ENCODE measurements at regions not wholly inside any gene's neighbourhood (a gene's known extent, or its start where the extent isn't known, plus 50 kb on each side); places are given as distances from the start of the nearest gene placed in this dataset.

DNA sequence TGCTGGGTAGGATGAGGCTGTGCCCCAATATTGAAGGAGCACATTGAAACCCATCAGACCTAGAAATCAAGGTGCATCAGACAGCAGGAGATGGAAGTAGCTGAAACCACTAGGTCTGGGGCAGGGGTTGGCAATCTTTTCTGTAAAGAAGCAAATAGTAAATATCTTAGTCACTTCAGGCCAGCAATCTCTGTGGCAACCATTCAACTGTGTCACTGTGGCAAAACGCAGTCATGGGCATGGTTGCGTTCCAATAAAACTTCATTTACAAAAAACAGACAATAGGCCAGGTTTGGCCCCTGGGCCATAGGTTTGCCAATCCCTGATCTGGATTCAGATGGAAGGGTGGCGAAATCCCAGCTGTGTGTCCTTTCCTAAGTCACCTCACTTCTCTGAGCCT, 397.3 kb downstream of the MED13L start (continued):
- TF ChIP-seq RXRA (IDR thresholded peaks at IDR 0.05; ENCODE audit: borderline replicate concordance, low read depth): no peak

DNA sequence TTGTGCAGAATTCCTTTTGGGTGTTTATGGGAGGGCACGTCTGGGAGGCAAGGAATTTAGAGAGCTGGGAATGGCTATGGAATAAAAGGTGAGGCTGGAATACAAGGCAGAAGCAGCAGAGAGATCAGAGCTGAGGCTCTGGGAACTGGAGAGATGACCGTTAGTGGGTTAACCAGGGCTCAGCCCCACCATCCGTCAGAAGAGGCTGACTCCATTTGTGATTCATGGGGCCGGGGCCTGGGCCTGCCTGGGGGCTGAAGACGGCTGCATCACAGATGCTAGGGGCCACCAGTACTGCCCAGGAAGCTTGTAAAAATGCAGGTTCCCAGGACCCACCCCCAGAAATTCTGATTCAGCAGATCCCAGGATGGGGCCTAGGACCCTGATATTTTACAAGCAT, 398.1 kb downstream of the MED13L start:
- whole genome bisulfite sequencing (ENCODE audit: low lambda C conversion rate): 32% methylated on average over 5 of the region's 5 CpGs
- H3K9ac ChIP-seq: no peak overlapping the region
- no peaks in the 10 kb centered on the region for H3K36me3 ChIP-seq (replicated peaks in 1 of 2; ENCODE audit: control insufficient read depth in 1 of 2, insufficient read depth in 2 of 2, low read length in 1 of 2)
- H3K27me3 ChIP-seq (ENCODE audit: insufficient read depth): no peaks in the 10 kb centered on the region
- no peaks in the 10 kb centered on the region for H3F3A ChIP-seq (replicated peaks; ENCODE audit: insufficient read depth)
- H3K9me2 ChIP-seq: no peaks in the 10 kb centered on the region
- H3K9me3 ChIP-seq: no peaks in the 10 kb centered on the region
- no peak overlapping the region for H3K27ac ChIP-seq (ENCODE audit: low read depth in 2 of 2, low read length in 1 of 2)
- no peaks in the 10 kb centered on the region for H4K20me1 ChIP-seq (ENCODE audit: insufficient read depth)
- CTCF ChIA-PET: interaction anchor here (0.8 to 2.6 kb wide), 5 partner anchors 7 to 1217 kb away, joined by 3 to 17 read pairs (median 3); no protein-coding TSS in a partner anchor
- no peak for DNase-seq
- no peak overlapping the region for H3K4me3 ChIP-seq (ENCODE audit: low read depth in 2 of 2, low read length in 1 of 2)
- no peak overlapping the region for H2AFZ ChIP-seq (ENCODE audit: low read depth)
- no peaks in the 10 kb centered on the region for H3K4me1 ChIP-seq (ENCODE audit: control insufficient read depth in 1 of 2, insufficient read depth in 2 of 2, low read depth in 1 of 2, low read length in 1 of 2)
- POLR2A ChIA-PET: no interaction called here
- TF ChIP-seq TCF12 (IDR thresholded peaks at IDR 0.05): no peak
- TF ChIP-seq RXRA (IDR thresholded peaks at IDR 0.05; ENCODE audit: borderline replicate concordance, low read depth): no peak
- no peak for TF ChIP-seq MEF2A (IDR thresholded peaks at IDR 0.05; ENCODE audit: borderline replicate concordance, low read depth)
- no peak for TF ChIP-seq MXI1 (IDR thresholded peaks at IDR 0.05; ENCODE audit: low read depth, low read length)
- TF ChIP-seq, protein P1, sequence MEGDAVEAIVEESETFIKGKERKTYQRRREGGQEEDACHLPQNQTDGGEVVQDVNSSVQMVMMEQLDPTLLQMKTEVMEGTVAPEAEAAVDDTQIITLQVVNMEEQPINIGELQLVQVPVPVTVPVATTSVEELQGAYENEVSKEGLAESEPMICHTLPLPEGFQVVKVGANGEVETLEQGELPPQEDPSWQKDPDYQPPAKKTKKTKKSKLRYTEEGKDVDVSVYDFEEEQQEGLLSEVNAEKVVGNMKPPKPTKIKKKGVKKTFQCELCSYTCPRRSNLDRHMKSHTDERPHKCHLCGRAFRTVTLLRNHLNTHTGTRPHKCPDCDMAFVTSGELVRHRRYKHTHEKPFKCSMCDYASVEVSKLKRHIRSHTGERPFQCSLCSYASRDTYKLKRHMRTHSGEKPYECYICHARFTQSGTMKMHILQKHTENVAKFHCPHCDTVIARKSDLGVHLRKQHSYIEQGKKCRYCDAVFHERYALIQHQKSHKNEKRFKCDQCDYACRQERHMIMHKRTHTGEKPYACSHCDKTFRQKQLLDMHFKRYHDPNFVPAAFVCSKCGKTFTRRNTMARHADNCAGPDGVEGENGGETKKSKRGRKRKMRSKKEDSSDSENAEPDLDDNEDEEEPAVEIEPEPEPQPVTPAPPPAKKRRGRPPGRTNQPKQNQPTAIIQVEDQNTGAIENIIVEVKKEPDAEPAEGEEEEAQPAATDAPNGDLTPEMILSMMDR (IDR thresholded peaks at IDR 0.05): no peak
- no peak for TF ChIP-seq NFIC (IDR thresholded peaks at IDR 0.05; ENCODE audit: borderline replicate concordance)
- no peak for TF ChIP-seq NRF1 (IDR thresholded peaks at IDR 0.05; ENCODE audit: low read depth, low read length)
- TF ChIP-seq RCOR1 (IDR thresholded peaks at IDR 0.05; ENCODE audit: low read length): no peak
- TF ChIP-seq, protein P2, sequence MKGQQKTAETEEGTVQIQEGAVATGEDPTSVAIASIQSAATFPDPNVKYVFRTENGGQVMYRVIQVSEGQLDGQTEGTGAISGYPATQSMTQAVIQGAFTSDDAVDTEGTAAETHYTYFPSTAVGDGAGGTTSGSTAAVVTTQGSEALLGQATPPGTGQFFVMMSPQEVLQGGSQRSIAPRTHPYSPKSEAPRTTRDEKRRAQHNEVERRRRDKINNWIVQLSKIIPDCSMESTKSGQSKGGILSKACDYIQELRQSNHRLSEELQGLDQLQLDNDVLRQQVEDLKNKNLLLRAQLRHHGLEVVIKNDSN (IDR thresholded peaks at IDR 0.05; ENCODE audit: borderline replicate concordance, low read depth): no peak
- TF ChIP-seq CHD2 (IDR thresholded peaks at IDR 0.05; ENCODE audit: low read length, partially characterized antibody): no peak
- TF ChIP-seq GATA2 (CRISPR knock-in tag; IDR thresholded peaks at IDR 0.05): no peak
- no peak for TF ChIP-seq FOSL2 (IDR thresholded peaks at IDR 0.05; ENCODE audit: borderline replicate concordance, low read depth)
- no peak overlapping the region for H3K4me2 ChIP-seq
- H3K79me2 ChIP-seq (ENCODE audit: insufficient read depth): no peaks in the 10 kb centered on the region

DNA sequence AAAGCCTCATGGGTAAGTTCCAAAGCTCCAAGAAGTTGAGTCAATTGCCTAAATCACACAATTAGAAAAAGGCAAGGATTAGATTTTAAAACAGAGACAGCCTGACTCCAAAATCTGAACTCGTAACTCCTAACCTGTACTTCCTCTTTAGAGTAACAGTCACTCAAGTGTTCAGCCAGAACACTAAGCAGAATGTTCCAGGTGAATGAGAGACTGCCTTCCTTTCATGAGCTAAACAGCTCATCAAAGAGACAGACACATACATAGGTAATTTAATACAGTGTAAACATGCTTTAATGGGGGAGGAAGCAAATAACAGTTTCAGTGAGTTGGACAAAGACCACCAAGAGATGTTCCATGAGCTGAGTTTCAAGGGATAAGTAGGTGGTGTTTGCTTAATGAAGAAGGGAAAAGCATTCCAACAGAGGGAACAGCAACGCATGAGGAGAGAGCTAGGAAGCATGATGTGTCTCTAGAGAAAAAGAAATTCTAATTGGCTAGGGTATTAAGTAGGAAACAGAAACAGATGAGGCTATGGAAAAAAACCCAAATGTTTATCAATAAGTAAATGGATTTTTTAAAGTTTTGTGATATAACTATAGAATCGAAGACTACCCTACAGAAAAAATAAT, 403.9 kb downstream of the MED13L start:
- H3K4me2 ChIP-seq: no peak overlapping the region
- H3K9ac ChIP-seq: no peak overlapping the region
- H3K4me3 ChIP-seq (ENCODE audit: low read depth in 2 of 2, low read length in 1 of 2): no peak overlapping the region
- 39% methylated on average over 3 of the region's 3 CpGs for WGBS (ENCODE audit: low lambda C conversion rate)
- H3K9me2 ChIP-seq: no peaks in the 10 kb centered on the region
- no peaks in the 10 kb centered on the region for H3K36me3 ChIP-seq (replicated peaks in 1 of 2; ENCODE audit: control insufficient read depth in 1 of 2, insufficient read depth in 2 of 2, low read length in 1 of 2)
- H3K27me3 ChIP-seq (ENCODE audit: insufficient read depth): no peaks in the 10 kb centered on the region
- TF ChIP-seq MEF2A (IDR thresholded peaks at IDR 0.05; ENCODE audit: borderline replicate concordance, low read depth) (no peak), GABPA (IDR thresholded peaks at IDR 0.05; ENCODE audit: low read depth) (no peak), CHD2 (IDR thresholded peaks at IDR 0.05; ENCODE audit: low read length, partially characterized antibody) (no peak), FOXJ3 (CRISPR knock-in tag; IDR thresholded peaks at IDR 0.05) (no peak), NFIC (IDR thresholded peaks at IDR 0.05; ENCODE audit: borderline replicate concordance) (no peak), RCOR1 (IDR thresholded peaks at IDR 0.05; ENCODE audit: low read length) (no peak), RFX5 (IDR thresholded peaks at IDR 0.05; ENCODE audit: low read length) (no peak), FOXM1 (IDR thresholded peaks at IDR 0.05; ENCODE audit: low read depth) (no peak)
- TF ChIP-seq, protein P3, sequence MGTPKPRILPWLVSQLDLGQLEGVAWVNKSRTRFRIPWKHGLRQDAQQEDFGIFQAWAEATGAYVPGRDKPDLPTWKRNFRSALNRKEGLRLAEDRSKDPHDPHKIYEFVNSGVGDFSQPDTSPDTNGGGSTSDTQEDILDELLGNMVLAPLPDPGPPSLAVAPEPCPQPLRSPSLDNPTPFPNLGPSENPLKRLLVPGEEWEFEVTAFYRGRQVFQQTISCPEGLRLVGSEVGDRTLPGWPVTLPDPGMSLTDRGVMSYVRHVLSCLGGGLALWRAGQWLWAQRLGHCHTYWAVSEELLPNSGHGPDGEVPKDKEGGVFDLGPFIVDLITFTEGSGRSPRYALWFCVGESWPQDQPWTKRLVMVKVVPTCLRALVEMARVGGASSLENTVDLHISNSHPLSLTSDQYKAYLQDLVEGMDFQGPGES (IDR thresholded peaks at IDR 0.05; ENCODE audit: low read depth, low read length): no peak
- H3K27ac ChIP-seq (ENCODE audit: low read depth in 2 of 2, low read length in 1 of 2): no peak overlapping the region
- ChIA-PET POLR2A (no interaction called here), CTCF (interaction anchor here (0.9 to 2.8 kb wide), 5 partner anchors 7 to 1205 kb away, joined by 3 to 17 read pairs (median 5); no protein-coding TSS in a partner anchor)
- H3K79me2 ChIP-seq (ENCODE audit: insufficient read depth): no peaks in the 10 kb centered on the region
- H4K20me1 ChIP-seq (ENCODE audit: insufficient read depth): no peaks in the 10 kb centered on the region
- H2AFZ ChIP-seq (ENCODE audit: low read depth): no peak overlapping the region
- no peaks in the 10 kb centered on the region for H3F3A ChIP-seq (replicated peaks; ENCODE audit: insufficient read depth)
- H3K4me1 ChIP-seq (ENCODE audit: control insufficient read depth in 1 of 2, insufficient read depth in 2 of 2, low read depth in 1 of 2, low read length in 1 of 2): peaks cover 0 to 11% of the 10 kb centered on the region in 2 experiments; a peak in 1 of 4 replicates
- no peaks in the 10 kb centered on the region for H3K9me3 ChIP-seq
- DNase-seq: no peak

Measured in SK-N-SH (cell line).